ENCODE measurements at regions not wholly inside any gene's neighbourhood (a gene's known extent, or its start where the extent isn't known, plus 50 kb on each side); places are given as distances from the start of the nearest gene placed in this dataset.
"Not testable (repeated sequence)": the region's sequence is repeated elsewhere in the genome, so short reads cannot be mapped to it uniquely, and the experiment has no call there.

DNA sequence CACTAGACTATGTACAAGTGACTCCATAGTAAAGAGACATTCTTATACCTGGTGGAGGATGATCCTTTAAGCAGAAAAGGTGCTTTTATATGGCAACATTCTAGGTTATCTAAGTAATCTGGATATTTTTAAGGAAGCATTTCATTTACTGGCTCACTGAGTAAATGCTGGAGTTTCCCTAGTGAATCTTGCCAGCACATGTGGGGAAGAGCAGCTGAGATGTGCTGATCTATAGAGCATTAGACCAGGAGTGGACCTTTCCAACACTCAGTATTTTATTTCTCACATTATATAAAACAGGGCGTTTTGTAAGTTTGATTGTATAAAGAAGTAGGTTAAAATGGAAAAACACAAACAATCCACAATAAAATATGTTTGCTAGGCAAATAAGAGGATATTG, 478.5 kb downstream of the ATP23 start:
- no peak for DNase-seq (ENCODE audit: low read depth in 2 of 2)

DNA sequence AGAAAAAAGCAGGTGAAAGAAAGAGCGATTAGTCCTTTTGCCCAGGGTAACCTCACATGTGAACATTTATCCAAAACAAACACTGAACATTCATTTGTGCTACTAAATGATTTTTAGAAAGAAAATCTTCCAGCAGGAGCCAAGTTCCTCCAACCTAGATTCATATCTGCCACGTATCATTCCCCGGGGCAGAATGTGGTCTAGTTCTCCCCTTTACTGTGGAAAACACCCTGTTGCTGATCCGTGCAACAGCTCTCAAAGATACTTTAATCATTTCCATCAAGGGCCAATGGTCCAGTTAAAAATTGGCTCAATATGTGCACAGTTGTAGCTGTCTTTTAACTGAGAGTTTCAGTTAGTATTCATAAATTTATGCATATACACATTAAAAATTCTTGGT, 479.1 kb downstream of the ATP23 start:
- no peak for DNase-seq (ENCODE audit: low read depth in 2 of 2)

DNA sequence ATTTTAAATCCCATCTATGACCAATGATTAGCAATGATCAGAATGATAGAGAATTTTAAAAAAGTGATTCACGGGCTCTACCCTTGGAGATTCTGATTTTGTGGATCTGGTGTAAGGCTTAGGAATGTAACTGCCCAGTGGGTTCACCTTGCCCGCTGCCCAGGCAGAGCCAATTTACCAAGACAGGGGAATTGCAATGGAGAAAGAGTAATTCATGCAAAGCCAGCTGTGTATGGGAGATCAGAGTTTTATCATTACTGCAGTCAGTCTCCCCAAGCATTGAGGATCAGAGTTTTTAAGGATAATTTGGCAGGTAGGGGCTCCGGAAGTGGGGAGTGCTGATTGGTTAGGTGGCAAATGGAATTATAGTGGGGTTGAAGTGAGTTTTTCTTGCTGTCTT, 480.6 kb downstream of the ATP23 start:
- DNase-seq (ENCODE audit: low read depth in 2 of 2), result no peak

DNA sequence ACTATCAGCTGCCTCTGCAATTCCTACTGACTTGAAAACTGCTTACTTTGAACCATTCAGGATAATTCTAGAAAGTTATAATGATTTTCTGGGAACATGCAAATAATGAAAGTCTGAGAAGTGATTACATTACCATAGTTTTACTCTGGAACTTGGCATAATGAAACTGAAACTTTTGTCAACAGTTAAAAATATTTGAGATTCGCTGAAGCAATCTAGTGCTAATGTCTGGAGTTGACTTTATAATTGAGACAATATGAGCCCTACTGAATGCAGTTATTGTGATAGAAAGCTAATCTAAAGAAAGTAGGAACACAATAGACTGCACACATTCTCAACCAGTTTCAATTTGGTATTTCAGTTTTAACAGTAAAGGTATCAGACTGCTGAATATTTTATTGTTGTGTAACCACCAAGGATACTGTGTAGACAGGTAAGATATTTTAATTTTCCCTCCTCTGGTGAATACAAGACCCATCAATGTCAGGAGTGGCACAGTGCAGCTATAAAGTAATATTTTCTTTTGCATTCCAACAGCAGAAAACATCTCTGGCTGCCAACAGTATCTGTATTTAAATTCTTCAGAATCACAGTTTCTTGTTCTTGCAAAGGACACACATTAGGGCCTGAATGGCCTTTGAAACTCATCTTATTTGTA, 483.5 kb downstream of the ATP23 start:
- no peak for DNase-seq (ENCODE audit: low read depth in 2 of 2)

DNA sequence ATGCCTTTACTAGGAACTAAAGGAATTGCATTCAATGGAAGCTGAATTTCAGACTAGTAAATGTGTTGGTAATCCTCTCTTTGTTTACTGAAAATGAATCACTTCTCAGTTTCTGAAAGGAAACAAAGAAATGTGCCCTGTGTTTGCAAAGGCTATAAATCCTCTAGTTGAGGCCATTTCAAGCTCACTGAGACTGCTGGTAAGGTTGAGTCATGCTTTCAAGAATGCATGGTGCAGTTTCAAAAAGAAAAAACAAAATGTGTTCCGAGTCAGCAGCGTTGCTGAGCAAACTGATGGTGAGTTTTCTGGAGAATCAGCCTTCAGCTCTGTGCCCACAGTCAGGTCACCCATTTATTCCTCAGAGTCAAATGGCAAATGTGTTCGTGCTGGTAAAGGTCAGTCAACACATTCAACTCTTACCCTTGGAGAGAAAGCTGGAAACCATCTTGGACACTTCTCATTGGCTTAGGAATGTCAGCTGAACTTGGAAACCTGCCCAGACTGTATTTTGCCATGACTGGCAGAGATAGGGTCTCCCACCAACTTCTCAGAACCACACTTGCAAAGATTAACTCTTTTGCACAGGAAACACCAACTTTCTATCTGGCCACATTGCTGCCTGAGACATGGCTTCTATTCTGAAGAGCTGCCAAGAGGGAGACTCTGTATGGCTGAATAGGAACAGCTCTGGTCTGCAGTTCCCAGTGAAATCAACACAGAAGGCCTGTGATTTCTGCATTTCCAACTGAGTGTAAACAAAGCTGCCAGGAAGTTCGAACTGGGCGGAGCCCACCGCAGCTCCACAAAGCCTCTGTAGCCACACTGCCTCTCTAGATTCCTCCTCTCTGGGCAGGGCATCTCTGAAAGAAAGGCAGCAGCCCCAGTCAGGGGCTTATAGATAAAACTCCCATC, 484.4 kb downstream of the ATP23 start:
- DNase-seq (ENCODE audit: low read depth in 2 of 2), result no peak

DNA sequence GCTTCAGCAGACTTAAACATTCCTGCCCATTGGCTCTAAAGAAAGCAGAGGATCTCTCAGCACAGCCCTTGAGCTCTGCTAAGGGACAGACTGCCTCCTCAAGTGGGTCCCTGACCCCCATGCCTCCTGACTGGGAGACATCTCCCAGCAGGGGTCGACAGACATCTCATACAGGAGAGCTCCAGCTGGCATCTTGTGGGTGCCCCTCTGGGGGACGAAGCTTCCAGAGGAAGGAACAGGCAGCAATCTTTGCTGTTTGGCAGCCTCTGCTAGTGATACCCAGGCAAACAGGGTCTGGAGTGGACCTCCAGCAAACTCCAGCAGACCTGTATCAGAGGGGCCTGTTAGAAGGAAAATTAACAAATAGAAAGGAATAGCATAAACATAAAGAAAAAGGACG, 485.1 kb downstream of the ATP23 start:
- DNase-seq (ENCODE audit: low read depth in 2 of 2), result not testable (repeated sequence)

DNA sequence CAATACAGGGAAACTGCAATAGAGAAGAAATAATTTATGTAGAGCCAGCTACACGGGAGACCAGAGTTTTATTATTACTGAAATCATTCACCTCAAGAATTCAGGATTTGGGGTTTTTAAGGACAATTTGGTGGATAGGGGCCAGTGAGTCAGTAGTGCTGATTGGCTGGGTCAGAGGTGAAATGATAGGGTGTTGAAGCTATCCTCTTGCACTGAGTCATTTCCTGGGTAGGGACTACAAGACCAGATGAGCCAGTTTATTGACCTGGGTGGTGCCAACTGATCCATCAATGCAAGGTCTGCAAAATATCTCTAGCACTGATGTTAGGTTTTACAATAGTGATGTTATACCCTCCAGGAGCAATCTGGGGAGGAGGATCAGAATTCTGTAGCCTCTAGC, 486.3 kb downstream of the LRIG3 start:
- DNase-seq (ENCODE audit: low read depth in 2 of 2), result no peak

DNA sequence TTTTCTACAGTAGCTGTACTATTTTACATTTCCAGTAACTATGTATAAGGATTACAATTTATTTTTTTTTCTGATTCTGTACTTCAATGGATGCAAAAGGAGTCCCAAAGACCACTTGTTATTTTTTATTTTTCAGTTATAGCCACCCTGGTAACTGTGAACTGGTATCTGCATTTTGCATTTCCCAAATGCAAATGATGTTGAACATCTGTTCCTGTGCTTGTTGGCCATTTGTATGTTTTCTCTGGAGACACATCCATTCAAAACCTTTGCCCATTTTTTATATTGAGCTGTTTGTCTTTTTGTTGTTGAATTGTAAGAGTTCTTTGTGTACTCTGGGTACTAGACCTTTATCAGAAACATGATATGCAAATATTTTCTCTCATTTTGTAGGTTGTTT, 485.6 kb downstream of the LRIG3 start:
- DNase-seq (ENCODE audit: low read depth in 2 of 2), result no peak

DNA sequence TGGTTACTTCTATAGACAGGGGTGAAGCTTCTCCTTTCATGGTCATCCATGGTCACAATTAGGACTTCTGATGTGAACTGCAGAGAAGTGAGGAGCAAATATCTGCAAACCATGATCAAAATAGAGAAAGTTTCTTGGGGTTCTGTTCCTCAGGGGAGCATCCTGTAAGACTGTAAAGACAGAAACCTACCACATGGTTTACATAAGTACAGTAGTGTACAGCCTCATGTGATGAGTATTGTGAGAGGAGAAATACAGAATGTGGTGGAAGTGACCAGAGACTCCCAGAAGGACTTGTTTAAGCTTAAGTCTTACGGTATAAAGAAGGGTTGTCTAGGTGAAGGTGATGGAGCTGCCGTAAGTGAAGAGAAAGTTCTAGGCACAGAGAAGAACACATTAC, 484.7 kb downstream of the LRIG3 start:
- DNase-seq (ENCODE audit: low read depth in 2 of 2), result no peak

DNA sequence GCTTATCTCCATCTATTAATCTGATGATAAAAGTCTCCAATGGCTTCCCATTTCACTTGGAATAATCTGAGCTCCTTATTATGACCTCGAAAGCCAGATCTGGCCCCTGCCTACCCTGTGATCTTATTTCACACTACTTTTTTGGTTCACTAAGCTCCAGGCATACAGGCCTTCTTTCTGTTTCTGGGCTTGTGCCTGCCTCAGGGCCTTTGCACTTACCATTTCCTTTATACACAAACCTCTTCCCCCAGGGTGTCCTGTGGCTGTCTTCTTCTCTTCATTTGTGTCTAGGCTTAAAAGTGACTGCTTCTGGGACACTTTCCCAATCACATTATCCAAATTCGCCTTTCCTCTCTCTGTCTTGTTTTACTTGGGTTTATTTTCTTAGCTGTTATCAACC, 478.8 kb downstream of the LRIG3 start:
- no peak for DNase-seq (ENCODE audit: low read depth in 2 of 2)

DNA sequence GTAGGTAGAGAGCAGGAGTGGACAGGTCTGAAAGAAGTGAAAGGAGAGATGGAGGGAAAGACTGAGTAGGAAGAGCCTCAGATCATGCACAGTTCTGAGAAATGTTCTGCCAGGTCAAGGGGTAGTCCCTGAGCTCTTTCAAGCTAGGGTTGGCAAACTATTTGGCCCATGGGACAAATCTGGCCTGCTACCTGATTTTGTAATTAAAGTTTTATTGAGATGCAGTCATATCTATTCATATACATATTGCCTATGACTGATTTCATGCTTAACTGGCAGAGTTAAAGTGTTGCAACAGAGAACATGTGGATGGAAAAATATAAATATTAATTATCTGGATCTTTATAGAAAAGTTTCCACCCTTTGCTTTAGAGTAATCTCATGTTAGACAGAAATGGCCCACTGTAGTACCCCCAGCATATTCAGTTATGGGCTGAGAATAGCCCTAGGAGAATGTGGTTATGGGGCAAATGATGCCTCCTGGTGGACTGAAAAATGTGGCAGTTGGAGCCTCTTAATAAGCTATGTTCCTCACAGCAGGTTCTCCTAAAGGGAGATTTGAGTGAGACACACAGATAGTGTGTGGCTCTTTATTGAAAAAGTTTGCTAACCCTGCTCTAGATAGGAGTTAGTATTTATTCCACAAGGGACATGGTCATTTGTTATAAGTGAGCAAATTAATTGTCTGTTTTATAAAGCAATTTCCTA, 476.9 kb downstream of the LRIG3 start:
- DNase-seq (ENCODE audit: low read depth in 2 of 2), result no peak

DNA sequence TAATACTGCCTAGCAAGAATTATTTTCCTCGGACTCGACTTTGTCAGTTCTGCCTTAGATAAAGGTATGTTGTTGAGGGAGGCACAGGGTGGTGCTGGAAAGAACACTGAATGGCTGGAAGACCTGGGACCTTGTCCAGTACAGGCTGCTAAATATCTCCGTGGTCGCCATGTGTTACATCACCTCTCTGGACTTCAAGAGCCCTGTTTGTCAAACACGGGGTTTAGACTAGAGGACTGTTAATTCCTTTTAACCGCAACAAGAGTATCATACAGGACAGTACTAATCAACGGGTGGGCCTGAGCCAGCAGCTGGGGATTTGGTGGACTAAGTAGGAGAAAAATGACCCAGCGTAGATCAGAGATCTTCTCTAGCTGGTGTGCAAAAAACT, 476.3 kb downstream of the LRIG3 start:
- DNase-seq (ENCODE audit: low read depth in 2 of 2), result no peak

DNA sequence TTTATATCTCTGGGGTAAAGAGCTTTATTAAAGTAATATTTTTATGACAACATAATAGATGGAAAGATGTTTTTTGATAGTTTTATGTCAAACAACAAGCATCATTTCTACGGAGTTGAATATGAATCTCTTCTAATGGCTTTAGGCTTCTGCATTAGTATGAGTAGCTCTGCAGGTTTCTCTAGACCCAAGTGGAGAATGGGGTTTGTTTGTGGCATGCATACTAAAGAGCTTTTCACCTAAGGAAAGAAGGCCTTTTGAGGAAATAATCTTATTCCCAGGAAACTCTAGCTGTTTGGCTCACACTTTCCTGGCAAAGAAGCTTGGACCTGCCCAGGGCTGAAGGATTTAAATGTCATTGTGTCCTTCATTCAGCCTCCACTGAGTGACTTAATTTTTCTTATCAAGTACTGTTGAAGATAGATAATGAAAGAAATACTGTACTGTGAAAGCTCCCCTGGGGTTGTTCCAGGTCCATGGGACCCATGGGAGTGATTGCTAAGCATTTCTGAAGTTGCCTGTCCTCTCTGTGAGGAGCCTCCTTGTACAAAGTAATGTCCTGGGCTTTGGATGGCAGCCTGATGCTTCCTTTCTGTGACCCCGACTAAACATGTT, 469.3 kb downstream of the LRIG3 start:
- DNase-seq (ENCODE audit: low read depth in 2 of 2), result no peak

DNA sequence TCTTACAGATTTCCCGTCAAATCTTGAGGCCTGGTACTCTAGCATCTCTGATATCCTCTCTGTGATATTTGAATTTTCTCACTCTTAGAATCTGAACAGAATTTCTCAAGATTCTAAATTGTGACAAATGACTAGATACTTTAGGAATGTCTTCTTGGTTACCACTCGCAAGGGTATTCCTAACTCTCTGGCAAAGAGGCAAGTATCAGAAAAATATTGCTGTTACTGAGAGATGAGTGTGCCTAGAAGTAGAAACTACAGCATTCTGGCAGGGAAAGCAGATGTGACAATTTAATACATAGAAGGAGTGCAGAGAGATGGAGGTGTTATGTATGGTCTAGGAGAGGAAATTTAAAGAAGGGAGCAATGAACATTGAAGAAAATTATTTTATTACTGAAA, 467.8 kb downstream of the LRIG3 start:
- no peak for DNase-seq (ENCODE audit: low read depth in 2 of 2)

DNA sequence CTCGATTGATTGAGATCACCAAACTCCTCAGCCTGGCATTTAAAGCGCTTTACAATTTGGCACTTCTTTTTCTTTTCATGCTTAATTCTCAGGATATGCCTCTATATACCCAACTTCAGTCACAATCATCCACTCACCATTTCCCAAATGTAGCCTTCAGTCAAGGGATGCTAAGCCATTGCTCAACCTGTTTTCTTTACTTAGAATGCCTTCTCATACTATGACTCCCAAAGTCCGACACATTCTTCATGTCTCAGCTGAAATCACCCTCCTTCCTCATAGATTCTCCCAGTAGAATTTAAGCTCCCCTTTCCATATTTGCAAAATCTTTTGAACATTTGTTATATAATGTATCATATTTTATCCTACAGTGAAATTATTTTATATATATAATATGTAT, 467.0 kb downstream of the LRIG3 start:
- DNase-seq (ENCODE audit: low read depth in 2 of 2), result no peak

DNA sequence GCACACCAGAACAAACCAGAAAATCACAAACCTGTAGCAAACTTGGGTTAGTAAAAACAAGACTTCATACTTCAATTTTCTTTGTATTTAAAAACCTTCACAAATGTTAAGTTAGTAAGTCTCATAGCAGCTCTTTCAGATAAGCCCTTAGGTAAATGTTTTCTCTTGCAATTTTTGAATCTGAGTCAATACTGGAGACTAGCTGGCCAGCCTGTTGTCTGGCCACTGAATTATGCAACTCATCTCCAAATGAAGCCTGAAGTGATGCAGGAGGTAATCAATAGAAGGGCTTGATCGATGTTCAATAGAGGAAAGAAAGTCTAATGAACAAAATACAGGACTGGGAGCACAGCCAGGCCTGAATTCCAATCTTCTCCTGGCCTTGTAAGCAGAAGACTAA, 465.2 kb downstream of the LRIG3 start:
- no peak for DNase-seq (ENCODE audit: low read depth in 2 of 2)

DNA sequence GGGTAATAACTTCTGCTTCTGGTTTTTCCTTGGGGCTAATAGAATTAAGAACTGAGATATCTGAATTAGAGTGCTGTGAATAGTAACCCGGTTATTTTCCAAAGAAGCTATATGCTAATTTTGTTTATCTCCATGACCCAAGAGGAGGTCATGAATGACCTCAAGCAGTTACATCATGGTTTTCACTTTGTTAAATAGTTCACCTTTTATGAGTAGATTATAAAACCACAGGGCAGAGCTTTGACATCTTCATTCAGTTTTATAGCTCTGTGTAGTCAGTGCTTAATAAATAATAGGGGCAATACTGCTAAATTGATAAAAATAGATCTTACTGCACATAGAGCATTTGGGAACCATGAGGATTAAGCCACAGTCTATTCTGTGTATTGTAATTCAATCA, 462.2 kb downstream of the LRIG3 start:
- DNase-seq (ENCODE audit: low read depth in 2 of 2), result no peak

DNA sequence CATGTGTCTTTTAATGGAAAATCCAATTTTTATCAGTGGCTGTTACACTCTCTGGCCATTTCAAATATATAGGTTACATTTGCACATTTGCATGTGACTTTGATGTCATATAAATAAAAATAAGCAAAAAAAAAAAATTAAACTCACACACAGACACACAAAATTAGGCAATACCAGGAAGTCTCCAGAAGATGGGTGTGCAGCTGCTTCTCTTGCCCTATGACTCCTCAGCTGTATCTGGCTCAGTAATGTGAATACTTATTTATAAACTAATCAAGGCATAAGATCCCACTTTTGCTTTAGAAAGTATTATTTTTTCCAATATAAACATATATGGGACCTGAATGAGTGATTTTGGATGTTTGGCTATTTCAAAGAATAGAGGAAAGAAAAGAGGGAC, 461.1 kb downstream of the LRIG3 start:
- no peak for DNase-seq (ENCODE audit: low read depth in 2 of 2)

DNA sequence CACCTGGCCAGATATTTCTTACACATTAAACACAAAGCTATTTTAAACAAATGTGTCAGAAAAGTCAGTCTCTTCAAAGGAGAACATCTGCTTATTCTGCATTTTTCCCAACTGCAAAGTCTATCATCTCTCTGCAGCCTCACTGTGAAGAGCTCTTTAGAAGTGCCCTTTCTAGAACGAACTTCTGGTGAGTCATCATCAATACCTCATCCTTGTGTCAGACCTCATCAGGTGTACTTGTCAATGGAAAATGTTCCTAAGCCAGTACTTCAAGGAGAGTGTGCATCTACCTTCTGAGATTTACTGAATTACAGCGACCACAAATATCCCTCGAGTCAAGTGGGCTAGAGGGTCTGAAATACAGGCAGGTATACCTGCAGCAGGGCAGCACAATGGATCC, 457.3 kb downstream of the LRIG3 start:
- DNase-seq (ENCODE audit: low read depth in 2 of 2), result no peak

DNA sequence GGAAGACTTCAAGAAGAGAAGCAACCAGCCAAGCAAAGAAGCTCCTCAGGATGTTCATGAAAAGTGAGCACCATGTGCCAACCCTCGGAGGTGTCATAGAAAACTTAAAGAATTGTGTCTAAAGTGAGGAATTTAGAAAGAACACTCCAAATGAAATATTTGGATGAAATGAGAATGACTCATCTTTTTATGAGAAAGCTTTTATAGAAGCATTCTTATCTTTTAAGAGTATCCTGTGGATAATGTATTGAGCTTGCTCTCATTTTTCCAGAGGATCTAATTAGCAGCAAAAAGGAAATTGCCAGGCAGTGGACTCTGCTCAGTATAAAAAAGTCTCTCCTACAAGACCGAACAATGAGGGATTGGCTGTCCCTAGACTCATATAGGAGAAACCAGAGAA, 454.9 kb downstream of the LRIG3 start:
- no peak for DNase-seq (ENCODE audit: low read depth in 2 of 2)

DNA sequence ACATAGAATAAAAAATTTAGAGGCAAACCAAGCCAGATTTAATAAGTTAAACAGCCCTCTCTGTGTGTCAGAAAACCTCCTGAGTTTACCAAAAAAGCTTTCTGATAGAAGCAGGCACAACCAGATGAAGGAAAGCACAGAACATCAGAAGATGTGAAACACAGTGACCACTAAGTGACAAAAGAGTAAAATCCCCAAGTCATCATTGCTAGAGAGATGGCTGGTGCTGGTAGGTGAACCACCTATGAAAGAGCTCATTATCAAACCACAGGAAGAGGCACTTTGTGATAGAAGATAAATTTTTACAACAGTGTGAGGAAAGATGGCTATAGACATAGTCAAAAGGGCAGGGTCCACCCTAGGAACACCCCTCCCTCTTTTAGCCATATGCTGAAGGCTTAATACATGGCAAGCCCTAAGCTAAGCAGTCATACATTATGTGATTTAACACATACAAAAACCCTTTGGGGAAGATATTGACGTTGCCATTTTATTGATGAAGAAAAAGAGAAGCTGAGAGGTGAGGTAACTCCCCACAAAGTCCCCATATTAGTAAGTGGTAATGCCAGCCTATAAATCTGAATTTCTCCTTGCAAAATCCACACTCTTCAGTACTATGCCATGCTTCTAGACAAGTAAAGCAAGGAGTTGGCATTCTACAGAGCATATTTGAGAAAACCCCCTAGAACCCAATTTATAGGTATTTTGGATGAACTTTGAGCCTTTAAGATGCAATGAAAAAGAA, 449.9 kb downstream of the LRIG3 start:
- DNase-seq (ENCODE audit: low read depth in 2 of 2), result no peak

DNA sequence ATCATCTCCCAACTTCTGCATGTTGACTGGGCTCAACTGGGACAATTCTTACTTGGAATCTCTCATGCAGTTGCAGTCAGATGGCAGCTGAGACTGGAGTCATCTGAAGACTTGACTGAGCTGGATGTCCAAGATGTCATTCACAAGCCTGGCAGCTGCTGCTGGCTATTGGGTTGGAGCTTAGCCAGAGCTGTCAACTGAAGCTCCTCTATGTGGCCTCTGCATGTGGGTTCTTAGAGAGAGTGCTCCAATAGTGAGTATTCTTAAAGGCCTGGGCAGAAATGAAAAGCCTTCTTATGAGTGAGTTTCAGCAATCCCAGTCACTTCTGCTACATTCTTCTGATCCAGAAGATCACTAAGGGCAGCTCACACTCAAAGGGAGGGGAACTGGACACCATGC, 440.9 kb downstream of the LRIG3 start:
- no peak for DNase-seq (ENCODE audit: low read depth in 2 of 2)

Measured in activated CD4-positive, alpha-beta T cell treated with anti-CD3 and anti-CD28 coated beads for 24 hours (primary cell).